ENCODE measurements at regions not wholly inside any gene's neighbourhood (a gene's known extent, or its start where the extent isn't known, plus 50 kb on each side); places are given as distances from the start of the nearest gene placed in this dataset.

- H4K20me1 ChIP-seq (replicated peaks; ENCODE audit: insufficient read depth) = no peaks in the 10 kb centered on the region
- no peaks in the 10 kb centered on the region for H3K36me3 ChIP-seq (ENCODE audit: insufficient read depth)
- no peaks in the 10 kb centered on the region for H3K27me3 ChIP-seq (ENCODE audit: insufficient read depth)
- Mint-ChIP-seq H3K4me3 (no peak overlapping the region), H3K27me3 (ENCODE audit: insufficient read depth, low read depth, poor library complexity) (peaks cover 2% of the 10 kb centered on the region), H3K9me3 (peaks cover 11% of the 10 kb centered on the region), H3K36me3 (ENCODE audit: low read depth) (peaks cover 9% of the 10 kb centered on the region; the same call in 2 of the 3 replicates), H3K27ac (no peak overlapping the region), H3K4me1 (peaks cover 8% of the 10 kb centered on the region)
- no peak for DNase-seq (ENCODE audit: low spot score)
- H3K79me2 ChIP-seq (replicated peaks; ENCODE audit: insufficient read depth) = no peaks in the 10 kb centered on the region
- no peak for ATAC-seq
- no peak overlapping the region for H2AFZ ChIP-seq
- TF ChIP-seq ZNF114 (CRISPR knock-in tag; IDR thresholded peaks at IDR 0.05) = no peak
- TF ChIP-seq ZNF331 (CRISPR knock-in tag; IDR thresholded peaks at IDR 0.05; ENCODE audit: low read depth) = no peak
- no peak for TF ChIP-seq NANOG (IDR thresholded peaks at IDR 0.05; ENCODE audit: borderline replicate concordance)
- no peak for TF ChIP-seq ZNF462 (CRISPR knock-in tag; IDR thresholded peaks at IDR 0.05)
- TF ChIP-seq, protein P1, sequence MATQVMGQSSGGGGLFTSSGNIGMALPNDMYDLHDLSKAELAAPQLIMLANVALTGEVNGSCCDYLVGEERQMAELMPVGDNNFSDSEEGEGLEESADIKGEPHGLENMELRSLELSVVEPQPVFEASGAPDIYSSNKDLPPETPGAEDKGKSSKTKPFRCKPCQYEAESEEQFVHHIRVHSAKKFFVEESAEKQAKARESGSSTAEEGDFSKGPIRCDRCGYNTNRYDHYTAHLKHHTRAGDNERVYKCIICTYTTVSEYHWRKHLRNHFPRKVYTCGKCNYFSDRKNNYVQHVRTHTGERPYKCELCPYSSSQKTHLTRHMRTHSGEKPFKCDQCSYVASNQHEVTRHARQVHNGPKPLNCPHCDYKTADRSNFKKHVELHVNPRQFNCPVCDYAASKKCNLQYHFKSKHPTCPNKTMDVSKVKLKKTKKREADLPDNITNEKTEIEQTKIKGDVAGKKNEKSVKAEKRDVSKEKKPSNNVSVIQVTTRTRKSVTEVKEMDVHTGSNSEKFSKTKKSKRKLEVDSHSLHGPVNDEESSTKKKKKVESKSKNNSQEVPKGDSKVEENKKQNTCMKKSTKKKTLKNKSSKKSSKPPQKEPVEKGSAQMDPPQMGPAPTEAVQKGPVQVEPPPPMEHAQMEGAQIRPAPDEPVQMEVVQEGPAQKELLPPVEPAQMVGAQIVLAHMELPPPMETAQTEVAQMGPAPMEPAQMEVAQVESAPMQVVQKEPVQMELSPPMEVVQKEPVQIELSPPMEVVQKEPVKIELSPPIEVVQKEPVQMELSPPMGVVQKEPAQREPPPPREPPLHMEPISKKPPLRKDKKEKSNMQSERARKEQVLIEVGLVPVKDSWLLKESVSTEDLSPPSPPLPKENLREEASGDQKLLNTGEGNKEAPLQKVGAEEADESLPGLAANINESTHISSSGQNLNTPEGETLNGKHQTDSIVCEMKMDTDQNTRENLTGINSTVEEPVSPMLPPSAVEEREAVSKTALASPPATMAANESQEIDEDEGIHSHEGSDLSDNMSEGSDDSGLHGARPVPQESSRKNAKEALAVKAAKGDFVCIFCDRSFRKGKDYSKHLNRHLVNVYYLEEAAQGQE (IDR thresholded peaks at IDR 0.05; ENCODE audit: unreplicated experiment) = no peak
- TF ChIP-seq JUNB (IDR thresholded peaks at IDR 0.05; ENCODE audit: unreplicated experiment) = no peak
- TF ChIP-seq POLR2AphosphoS5 (IDR thresholded peaks at IDR 0.05; ENCODE audit: low read depth) = no peak
- no peak for TF ChIP-seq STAT1 (IDR thresholded peaks at IDR 0.05; ENCODE audit: unreplicated experiment)
- TF ChIP-seq, protein P2, sequence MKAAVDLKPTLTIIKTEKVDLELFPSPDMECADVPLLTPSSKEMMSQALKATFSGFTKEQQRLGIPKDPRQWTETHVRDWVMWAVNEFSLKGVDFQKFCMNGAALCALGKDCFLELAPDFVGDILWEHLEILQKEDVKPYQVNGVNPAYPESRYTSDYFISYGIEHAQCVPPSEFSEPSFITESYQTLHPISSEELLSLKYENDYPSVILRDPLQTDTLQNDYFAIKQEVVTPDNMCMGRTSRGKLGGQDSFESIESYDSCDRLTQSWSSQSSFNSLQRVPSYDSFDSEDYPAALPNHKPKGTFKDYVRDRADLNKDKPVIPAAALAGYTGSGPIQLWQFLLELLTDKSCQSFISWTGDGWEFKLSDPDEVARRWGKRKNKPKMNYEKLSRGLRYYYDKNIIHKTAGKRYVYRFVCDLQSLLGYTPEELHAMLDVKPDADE (IDR thresholded peaks at IDR 0.05) = no peak
- no peak for TF ChIP-seq EZH2phosphoT487 (IDR thresholded peaks at IDR 0.05; ENCODE audit: unreplicated experiment)
- TF ChIP-seq CREB1 (CRISPR knock-in tag; IDR thresholded peaks at IDR 0.05; ENCODE audit: low read depth) = no peak
- TF ChIP-seq EZH2 (IDR thresholded peaks at IDR 0.05; ENCODE audit: low read depth, unreplicated experiment) = no peak
- TF ChIP-seq, protein P3, sequence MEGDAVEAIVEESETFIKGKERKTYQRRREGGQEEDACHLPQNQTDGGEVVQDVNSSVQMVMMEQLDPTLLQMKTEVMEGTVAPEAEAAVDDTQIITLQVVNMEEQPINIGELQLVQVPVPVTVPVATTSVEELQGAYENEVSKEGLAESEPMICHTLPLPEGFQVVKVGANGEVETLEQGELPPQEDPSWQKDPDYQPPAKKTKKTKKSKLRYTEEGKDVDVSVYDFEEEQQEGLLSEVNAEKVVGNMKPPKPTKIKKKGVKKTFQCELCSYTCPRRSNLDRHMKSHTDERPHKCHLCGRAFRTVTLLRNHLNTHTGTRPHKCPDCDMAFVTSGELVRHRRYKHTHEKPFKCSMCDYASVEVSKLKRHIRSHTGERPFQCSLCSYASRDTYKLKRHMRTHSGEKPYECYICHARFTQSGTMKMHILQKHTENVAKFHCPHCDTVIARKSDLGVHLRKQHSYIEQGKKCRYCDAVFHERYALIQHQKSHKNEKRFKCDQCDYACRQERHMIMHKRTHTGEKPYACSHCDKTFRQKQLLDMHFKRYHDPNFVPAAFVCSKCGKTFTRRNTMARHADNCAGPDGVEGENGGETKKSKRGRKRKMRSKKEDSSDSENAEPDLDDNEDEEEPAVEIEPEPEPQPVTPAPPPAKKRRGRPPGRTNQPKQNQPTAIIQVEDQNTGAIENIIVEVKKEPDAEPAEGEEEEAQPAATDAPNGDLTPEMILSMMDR (conservative IDR thresholded peaks at IDR 0.05; ENCODE audit: low read depth in 2 of 2) = no peak
- no peaks in the 10 kb centered on the region for H3F3A ChIP-seq (replicated peaks; ENCODE audit: low read depth)
- H3K4me2 ChIP-seq = no peak overlapping the region
- H3K4me3 ChIP-seq = no peak overlapping the region
- H3K27ac ChIP-seq (ENCODE audit: low read depth) = no peak overlapping the region
- peaks cover 10% of the 10 kb centered on the region; the same call in 1 of the 2 replicates for H3K9me2 ChIP-seq (ENCODE audit: insufficient read depth)
- no peaks in the 10 kb centered on the region for H3K4me1 ChIP-seq (ENCODE audit: insufficient read depth)
Observed at GRCh38 chr1:186518822-186519381, 58.0 kb upstream of the PDC start.

Data from GM23338 (cell line).